OCI-LY3 (cell line): ENCODE measurements at regions not wholly inside any gene's neighbourhood (a gene's known extent, or its start where the extent isn't known, plus 50 kb on each side); places are given as distances from the start of the nearest gene placed in this dataset.

ENCODE experiments used
- CTCF ChIP-seq: fragments of 200-600, 300-600 bp; sonication (generic); IDR thresholded peaks from 2 replicates; pipeline ENCODE4 v1.5.1; 2014; ENCODE audit warnings: antibody characterized with exemption, low read length, low read depth
- EZH2phosphoT487 ChIP-seq: fragments of 200-600 bp; shearing (Covaris generic); IDR thresholded peaks from 2 replicates; pipeline ENCODE4 v1.6.1; 2018; ENCODE audit warnings: antibody characterized with exemption, mixed run types, low read depth

GRCh38 chr5:13019729-13020128 is 924.8 kb downstream of the DNAH5 start:
- TF ChIP-seq CTCF (no peak), EZH2phosphoT487 (no peak)
